K562 (cell line): ENCODE measurements at regions not wholly inside any gene's neighbourhood (a gene's known extent, or its start where the extent isn't known, plus 50 kb on each side); places are given as distances from the start of the nearest gene placed in this dataset.

ENCODE experiments used
- ELF4 ChIP-seq: fragments of 450-650 bp; formaldehyde crosslinking; IDR thresholded peaks from 2 replicates; pipeline ENCODE4 v1.4.0; 2022; ENCODE audit warnings: missing genetic modification characterization
- L3MBTL2 ChIP-seq: fragments of 450-650 bp; IDR thresholded peaks from 2 replicates; pipeline ENCODE4 v1.6.1; 2016; ENCODE audit warnings: mild to moderate bottlenecking, moderate library complexity
- MNT ChIP-seq, 2 experiments: fragments of 450-650 bp; conservative IDR thresholded peaks; 2 replicates each; pipeline ENCODE4 v1.6.1; 2017; ENCODE audit warnings: mild to moderate bottlenecking in 2 of 2, moderate library complexity in 2 of 2
- MYNN ChIP-seq, 2 experiments: sonication (generic); formaldehyde crosslinking in 1 of 2; IDR thresholded peaks; 2 replicates each; pipeline versions ENCODE4 v1.5.0 to v1.6.1; 2016 to 2020; ENCODE audit warnings: antibody characterized with exemption in 1 of 2, missing genetic modification reagents in 1 of 2
- NCOA1 ChIP-seq: fragments of 450-650 bp; IDR thresholded peaks from 2 replicates; pipeline ENCODE4 v1.6.1; 2016; ENCODE audit warnings: low read depth
- NFE2 ChIP-seq: IDR thresholded peaks from 2 replicates; pipeline ENCODE4 v1.6.1; 2014; ENCODE audit warnings: antibody characterized with exemption, low read depth
- NR2F6 ChIP-seq: fragments of 450-650 bp; formaldehyde crosslinking; IDR thresholded peaks from 2 replicates; pipeline ENCODE4 v1.4.0; 2020; ENCODE audit warnings: mild to moderate bottlenecking
- RFX1 ChIP-seq: fragments of 450-650 bp; IDR thresholded peaks from 2 replicates; pipeline ENCODE4 v1.6.1; 2016; ENCODE audit warnings: mild to moderate bottlenecking, moderate library complexity
- RREB1 ChIP-seq: fragments of 250-450 bp; sonication (Bioruptor Pico); IDR thresholded peaks from 2 replicates; pipeline ENCODE4 v1.4.0; 2020
- SPI1 ChIP-seq: IDR thresholded peaks from 2 replicates; pipeline ENCODE4 v1.6.1; 2011; ENCODE audit warnings: low read depth, low read length, control low read depth, borderline replicate concordance
- ZNF449 ChIP-seq: fragments of 250-450 bp; sonication (Bioruptor Pico); IDR thresholded peaks from 2 replicates; pipeline ENCODE4 v1.8.0; 2022; ENCODE audit warnings: moderate library complexity, mild to moderate bottlenecking, inconsistent platforms
- ZNF76 ChIP-seq: fragments of 250-450 bp; sonication (Bioruptor Pico); IDR thresholded peaks from 2 replicates; pipeline ENCODE4 v1.4.0; 2020; ENCODE audit warnings: mild to moderate bottlenecking, moderate library complexity, borderline replicate concordance
- TF ChIP-seq, protein P1 (sequence below): fragments of 450-650 bp; IDR thresholded peaks from 2 replicates; pipeline ENCODE4 v1.6.1; 2017; ENCODE audit warnings: antibody characterized with exemption, mild to moderate bottlenecking
- TF ChIP-seq, protein P2 (sequence below): fragments of 450-650 bp; formaldehyde crosslinking; IDR thresholded peaks from 2 replicates; pipeline ENCODE4 v1.4.0; 2020; ENCODE audit warnings: mild to moderate bottlenecking, moderate library complexity

GRCh38 chr17:33874617-33875060 is 380.4 kb upstream of the CCL2 start (continued):
- peak; percentile 95 for TF ChIP-seq RREB1 (CRISPR knock-in tag)
- peak; percentile 92 for TF ChIP-seq ELF4 (CRISPR knock-in tag)
- TF ChIP-seq L3MBTL2: peak; percentile 91
- TF ChIP-seq, protein P1, sequence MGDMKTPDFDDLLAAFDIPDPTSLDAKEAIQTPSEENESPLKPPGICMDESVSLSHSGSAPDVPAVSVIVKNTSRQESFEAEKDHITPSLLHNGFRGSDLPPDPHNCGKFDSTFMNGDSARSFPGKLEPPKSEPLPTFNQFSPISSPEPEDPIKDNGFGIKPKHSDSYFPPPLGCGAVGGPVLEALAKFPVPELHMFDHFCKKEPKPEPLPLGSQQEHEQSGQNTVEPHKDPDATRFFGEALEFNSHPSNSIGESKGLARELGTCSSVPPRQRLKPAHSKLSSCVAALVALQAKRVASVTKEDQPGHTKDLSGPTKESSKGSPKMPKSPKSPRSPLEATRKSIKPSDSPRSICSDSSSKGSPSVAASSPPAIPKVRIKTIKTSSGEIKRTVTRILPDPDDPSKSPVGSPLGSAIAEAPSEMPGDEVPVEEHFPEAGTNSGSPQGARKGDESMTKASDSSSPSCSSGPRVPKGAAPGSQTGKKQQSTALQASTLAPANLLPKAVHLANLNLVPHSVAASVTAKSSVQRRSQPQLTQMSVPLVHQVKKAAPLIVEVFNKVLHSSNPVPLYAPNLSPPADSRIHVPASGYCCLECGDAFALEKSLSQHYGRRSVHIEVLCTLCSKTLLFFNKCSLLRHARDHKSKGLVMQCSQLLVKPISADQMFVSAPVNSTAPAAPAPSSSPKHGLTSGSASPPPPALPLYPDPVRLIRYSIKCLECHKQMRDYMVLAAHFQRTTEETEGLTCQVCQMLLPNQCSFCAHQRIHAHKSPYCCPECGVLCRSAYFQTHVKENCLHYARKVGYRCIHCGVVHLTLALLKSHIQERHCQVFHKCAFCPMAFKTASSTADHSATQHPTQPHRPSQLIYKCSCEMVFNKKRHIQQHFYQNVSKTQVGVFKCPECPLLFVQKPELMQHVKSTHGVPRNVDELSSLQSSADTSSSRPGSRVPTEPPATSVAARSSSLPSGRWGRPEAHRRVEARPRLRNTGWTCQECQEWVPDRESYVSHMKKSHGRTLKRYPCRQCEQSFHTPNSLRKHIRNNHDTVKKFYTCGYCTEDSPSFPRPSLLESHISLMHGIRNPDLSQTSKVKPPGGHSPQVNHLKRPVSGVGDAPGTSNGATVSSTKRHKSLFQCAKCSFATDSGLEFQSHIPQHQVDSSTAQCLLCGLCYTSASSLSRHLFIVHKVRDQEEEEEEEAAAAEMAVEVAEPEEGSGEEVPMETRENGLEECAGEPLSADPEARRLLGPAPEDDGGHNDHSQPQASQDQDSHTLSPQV: peak; percentile 95
- no peak for TF ChIP-seq RFX1
- peak; percentile 82; the same call in 1 of the 2 replicates for TF ChIP-seq NCOA1
- peak; percentile 86 to 93 for TF ChIP-seq MNT (conservative IDR thresholded peaks at IDR 0.05)
- no peak for TF ChIP-seq NR2F6
- TF ChIP-seq SPI1: peak; percentile 99
- peak; percentile 63 for TF ChIP-seq MYNN (IDR thresholded peaks at IDR 0.05)
- TF ChIP-seq MYNN (CRISPR knock-in tag; IDR thresholded peaks at IDR 0.05): no peak
- TF ChIP-seq, protein P2, sequence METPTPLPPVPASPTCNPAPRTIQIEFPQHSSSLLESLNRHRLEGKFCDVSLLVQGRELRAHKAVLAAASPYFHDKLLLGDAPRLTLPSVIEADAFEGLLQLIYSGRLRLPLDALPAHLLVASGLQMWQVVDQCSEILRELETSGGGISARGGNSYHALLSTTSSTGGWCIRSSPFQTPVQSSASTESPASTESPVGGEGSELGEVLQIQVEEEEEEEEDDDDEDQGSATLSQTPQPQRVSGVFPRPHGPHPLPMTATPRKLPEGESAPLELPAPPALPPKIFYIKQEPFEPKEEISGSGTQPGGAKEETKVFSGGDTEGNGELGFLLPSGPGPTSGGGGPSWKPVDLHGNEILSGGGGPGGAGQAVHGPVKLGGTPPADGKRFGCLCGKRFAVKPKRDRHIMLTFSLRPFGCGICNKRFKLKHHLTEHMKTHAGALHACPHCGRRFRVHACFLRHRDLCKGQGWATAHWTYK (CRISPR knock-in tag): peak; percentile 38; the same call in 1 of the 2 replicates
- TF ChIP-seq ZNF449: no peak
- 0 out of 2 replicates have a peak, but pooled peaks have one; percentile 33 for TF ChIP-seq ZNF76 (CRISPR knock-in tag)
- TF ChIP-seq NFE2: peak; percentile 2; the same call in 1 of the 2 replicates
